Eye (tissue), 1 donor: ENCODE measurements at regions not wholly inside any gene's neighbourhood (a gene's known extent, or its start where the extent isn't known, plus 50 kb on each side); places are given as distances from the start of the nearest gene placed in this dataset.
"Not testable (repeated sequence)": the region's sequence is repeated elsewhere in the genome, so short reads cannot be mapped to it uniquely, and the experiment has no call there.

Experiments used
- DNase-seq: peaks from one replicate; pipeline ENCODE4 v3.0.0-alpha.2; 2015

DNA sequence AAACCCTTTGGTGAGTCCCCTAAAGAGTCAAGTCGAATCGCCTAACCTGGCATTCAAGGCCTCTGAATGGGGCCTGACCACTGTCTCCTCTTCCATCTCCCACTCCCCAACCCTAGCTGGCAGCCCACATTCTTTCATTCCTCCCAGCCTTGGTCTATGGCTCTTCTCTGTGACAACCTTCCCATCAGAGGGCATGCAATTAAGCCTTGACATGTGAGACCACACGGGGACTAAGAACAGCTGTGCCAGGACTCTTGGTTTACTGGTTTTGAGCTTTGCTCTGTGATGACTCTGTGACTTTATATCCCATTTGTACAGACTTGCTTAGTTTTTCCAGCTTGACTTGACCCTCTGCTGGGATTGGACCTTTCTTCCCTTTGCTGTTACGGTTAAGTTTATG, 116.6 kb downstream of the BUB3 start:
- DNase-seq: no peak

DNA sequence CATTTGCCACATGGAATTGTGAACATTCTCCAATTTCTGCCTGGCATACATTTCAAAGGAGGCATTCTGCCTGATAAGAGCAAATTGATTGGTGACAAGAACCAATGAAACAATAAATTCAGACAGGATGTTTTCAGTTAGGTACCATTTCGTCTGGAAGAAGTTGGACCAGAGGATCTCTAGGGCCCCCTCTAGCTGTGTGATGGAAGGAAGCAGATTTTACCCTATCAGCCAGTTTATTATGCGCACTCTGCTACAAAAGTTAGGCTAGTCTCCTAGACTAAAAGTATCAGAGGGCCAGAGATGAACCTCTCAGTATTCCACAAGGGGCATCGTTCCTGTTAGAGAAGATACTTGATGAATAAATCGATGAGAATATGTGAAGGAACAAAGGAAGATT, 118.0 kb downstream of the BUB3 start:
- no peak for DNase-seq

DNA sequence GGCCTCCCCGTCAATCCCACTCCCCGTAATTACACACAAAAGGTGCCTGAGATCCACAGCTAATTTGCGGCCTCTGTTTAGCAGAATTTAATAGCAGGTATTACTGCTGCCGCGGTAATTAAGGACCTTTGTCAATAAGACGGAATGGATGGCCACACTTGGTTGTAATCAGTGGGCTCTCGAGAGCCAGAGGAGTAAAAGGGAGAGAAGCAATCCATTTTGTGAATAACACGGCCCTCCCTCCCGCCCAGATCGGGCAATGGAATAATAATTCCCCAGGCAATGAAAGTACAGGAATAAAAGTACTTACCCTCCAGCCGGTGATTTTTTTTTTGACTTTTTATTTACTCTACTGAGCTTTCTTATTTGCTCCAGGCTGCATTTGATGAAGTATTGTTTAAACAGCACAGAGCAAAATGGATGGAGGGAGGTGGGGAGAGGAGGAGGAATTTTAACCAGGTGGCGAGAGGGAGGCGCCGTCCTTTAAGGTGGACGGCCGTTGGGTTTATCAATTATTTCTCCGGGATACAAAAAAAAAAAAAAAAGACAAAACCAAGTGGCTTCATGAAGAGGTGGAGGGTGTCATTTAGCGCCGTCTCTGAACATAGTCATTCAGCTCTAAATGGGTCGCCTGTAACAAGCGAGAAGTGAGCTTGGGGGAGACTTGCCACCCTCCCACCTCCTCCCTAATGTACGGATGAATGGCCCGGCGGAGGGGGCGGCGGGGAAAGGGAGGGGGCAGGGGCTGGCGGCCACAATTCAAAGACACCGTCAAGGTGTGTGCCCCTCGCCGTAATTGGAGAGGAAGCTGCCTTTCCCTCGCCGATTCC, 120.3 kb downstream of the BUB3 start:
- DNase-seq: peak; percentile 23

DNA sequence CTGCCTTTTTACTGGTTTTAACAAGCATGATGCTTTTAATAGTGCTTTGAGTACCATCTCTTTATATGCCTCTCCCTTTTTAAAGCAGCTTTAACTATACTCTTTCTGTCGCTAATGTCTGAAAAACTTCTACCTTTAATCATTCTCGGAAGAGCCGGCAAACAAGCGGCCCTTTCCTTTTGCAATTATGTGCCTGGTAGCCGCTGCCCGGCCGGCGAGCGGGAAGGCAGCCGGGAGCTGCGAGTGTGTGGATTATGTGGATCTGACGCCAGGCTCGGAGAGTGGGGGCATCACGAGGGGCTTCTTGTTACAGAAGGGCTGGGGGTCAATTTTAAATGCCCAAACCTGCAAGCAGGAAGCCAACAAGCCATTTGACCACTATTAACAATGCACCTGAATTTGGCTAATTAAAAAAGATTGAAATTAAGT, 120.9 kb downstream of the BUB3 start:
- peak; percentile 53 for DNase-seq

DNA sequence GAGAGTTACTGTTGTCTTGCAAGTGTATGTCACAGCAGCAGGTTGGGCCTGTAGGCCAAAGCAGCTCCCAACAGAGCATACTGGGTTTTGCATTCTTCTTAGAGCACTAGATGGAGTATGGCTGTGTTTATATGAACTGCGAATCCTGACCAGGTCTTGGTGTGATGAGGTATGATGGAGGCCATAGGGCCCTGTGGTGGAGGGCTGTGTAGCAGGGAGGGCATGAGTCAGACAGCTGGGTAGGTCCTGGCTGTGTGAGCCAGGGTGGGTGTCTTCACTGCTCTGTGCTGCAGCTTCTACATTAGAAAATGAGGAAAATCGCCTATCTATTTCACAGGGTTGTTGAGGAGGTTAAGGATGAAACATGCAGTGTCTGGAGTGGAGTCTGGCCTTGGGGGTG, 124.2 kb downstream of the BUB3 start:
- no peak for DNase-seq

DNA sequence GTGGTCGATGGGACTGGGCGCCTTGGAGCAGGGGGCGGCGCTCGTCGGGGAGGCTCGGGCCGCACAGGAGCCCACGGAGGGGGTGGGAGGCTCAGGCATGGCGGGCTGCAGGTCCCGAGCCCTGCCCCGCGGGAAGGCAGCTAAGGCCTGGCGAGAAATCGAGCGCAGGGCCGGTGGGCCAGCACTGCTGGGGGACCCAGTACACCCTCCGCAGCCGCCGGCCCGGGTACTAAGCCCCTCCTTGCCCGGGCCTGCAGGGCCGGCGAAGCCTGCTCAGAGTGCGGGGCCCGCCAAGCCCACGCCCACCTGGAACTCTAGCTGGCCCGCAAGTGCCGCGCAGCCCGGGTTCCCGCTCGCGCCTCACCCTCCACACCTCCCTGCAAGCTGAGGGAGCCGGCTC, 129.2 kb downstream of the BUB3 start:
- not testable (repeated sequence) for DNase-seq

DNA sequence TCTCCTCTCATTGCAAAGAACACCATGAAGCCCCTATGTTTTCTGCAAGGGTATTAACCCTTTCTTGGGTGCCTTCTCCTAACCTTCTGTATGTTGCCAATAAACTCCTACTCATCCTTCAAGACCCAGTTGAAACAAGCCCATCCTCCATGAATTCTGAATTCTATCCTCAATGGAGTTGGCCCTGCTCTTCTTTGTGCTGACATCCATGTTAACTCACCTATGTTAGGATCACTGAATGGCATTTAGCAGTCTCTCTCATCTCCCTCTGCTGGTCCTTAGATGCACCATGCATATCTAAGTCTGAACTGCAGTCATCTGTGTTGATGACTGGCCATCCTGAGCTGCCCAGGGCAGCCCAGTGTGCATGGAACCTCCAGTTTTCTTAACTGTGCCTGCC, 129.8 kb downstream of the BUB3 start:
- no peak for DNase-seq

DNA sequence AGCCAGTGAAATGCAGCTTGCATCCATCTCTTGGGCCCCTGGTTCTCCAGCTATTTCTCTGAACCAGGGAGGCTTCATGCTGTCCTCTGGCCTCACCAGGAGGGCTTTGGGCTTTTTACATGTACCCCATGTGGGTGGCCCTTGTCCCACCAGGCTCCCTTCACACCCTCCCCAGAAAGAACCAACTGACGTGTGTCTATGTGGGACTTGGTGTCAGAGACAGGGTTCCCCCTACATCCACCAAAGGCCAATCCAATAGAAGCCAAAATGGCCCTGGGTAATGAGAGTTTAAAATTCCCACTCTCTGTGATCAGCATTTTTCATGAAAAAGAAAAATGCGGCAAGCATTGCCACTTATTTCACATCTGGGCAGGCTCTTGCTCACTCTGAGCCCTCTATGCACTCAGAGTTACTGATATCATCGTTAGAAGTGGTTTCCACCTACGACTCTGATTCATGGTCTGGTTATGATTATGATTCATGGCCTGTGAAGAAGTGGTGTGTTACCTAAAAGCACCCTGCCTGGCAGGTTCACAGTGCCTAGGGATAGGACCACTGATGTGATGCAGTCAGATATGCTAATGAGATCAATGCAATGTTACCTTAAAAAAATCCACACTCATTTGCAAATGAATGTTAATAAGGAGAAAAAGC, 133.5 kb downstream of the BUB3 start:
- no peak for DNase-seq

DNA sequence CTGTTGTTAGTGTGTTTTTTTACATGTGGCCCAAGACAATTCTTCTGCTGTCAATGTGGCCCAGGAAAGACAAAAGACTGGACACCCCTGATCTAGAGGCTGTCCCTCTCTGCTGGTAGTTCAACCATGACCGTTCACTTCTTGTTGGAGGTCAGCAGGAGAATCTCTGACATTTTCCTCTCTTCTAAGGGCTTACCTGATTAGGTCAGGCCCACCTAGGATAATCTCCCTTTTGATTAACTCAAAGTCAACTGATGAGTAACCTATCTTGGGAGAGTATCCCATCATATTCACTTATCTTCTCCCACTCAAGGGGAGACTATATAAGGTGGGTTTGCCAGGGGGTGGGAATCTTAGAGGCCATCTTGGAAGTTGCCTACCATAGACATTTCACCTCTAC, 135.2 kb downstream of the BUB3 start:
- no peak for DNase-seq

DNA sequence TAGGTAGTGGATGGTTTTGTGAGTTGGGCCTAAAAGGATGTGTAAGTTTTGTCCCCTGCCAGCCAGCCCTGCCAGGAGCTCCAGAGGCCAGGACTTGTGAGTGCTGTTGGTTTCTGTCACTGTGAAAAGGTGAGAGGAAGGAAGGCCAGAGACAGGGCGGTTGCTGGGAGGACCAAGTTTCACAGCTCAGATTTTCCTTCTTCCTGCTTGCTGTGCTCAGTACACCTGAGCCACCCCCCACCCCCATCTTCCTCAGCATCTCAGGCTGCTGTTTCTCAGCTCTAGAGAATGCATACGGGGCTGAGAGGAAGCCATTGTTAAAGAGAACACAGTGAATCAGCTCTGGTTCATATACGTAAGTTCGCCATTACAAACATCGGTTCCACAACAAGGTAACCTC, 139.9 kb downstream of the BUB3 start:
- DNase-seq: no peak

DNA sequence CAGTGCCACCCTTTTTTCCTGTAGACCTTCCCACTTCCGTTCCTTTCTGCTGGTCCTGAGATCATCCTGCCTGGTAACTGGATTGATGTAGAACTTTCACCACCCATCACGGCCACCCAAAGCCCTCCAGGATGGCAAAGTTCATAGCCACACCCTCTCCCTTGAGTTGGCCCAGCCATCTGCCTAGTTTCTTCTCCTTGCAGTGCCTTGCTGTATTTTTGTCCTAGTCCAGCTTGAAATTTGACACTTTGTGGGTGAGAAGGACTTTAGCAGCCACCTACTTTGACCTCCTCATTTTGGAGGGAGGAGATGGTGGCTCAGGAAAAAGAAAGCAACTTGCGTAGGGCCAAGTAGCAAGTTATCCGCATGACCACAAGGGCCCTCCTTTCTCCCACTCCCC, 140.7 kb downstream of the BUB3 start:
- no peak for DNase-seq

DNA sequence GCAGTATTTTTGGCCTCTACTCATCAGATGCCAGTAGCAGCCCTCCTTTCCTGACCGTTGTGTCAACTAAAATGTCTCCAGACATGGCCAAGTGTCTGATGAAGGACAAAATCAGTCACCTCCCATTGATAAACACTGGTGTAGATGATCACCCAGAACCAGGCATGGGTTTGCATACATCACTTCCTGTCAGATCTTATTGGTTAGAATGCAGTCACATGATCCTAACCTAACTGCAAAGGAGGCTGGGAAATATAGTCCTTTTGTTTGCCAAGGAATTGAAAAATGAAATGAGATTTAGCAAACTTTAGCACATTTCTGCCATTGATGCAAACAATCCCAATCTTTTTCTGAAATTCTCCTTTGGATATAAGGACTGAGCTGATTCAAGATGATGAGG, 141.4 kb downstream of the BUB3 start:
- no peak for DNase-seq

DNA sequence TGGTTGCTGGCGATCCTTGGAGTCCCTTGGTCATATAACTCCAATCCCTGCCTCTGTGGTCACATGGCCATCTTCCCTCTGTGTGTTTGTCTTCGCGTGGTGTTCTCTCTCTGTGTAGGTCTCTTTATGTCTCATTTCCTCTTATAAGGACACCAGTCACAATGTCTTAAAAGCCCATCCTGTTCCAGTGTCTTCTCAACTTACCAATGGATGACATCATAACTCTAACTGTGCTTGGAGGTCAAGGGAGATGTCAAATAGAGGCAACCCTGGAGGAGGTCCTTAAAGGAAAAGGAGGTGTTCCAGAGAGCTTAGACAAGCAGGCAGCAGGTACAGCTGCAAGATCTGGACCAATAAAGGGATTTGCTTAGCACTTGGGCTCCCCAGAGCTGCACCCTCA, 143.0 kb downstream of the BUB3 start:
- DNase-seq: no peak

DNA sequence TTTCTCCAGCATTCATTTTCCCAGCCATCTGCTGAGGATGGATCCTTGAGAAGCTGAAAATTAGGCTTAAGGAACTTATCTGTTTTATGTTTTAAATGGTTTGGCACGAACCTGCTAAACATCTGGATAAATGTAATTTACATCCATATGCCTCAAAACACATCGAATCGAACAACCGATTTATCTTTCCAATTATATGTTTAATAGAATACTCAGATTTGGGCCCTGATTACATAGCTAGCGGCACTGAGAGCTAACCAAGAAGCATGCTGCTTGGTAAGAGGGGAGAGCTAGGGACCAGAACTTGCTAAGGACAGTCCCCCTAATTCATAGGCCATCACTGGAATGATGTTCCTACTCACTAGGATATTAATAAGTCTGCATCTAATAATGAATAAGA, 144.4 kb downstream of the BUB3 start:
- no peak for DNase-seq

DNA sequence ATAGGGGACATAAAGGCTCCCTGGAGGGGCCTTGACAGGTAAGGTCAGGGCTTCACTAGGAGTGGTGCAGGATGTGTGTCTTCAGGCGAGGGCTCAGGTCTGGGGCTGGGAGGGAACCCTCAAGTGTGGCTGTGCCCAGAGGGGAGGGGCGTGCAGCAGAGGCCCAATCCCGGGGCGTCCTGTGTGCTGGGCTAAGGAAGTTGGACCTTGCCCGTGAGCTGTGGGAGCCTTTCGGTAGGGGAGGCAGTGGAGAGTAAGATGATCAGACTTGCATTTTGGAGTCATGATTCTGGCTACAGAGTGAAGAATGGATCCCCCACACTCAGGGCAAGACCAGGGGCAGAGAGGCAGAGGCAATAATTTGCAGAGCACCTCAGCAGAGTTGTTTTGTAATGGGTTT, 145.4 kb downstream of the BUB3 start:
- no peak for DNase-seq

DNA sequence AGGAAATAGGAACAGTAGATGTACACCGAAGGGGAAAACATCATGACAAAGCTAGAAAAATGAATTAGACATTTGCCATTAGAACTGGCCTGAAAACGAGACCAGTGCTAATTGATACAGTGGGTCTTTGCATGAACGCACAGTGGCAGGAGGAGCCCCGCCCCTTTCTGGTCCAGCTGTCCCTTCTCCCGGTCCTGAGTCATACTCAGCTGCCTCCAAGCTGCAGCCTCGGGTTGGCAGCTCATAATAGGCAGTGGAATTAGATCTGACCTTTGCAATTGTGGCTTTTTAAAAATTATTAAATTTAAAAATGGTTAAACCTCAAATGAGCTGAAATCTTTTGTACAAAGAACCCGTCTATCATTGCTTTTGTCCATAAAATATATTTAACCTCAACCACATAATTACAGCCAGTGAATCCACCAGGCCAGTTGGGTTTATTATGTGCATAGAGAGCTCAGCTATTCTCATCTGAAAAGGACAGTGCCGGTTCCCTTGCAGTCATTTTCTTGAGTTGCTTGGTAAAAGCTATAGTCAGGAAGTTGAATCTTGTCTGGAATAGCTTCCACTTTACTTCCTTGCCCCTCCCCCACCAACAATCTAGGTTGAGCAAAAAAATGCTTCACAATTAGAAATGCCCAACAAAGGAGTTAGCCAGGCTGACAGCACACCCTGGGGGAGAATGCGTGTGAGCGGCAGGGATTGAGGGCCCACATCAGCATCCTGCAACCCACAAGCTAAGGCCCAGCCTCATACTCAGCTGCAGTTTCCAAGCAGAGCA, 147.1 kb downstream of the BUB3 start:
- DNase-seq: peak; percentile 85

DNA sequence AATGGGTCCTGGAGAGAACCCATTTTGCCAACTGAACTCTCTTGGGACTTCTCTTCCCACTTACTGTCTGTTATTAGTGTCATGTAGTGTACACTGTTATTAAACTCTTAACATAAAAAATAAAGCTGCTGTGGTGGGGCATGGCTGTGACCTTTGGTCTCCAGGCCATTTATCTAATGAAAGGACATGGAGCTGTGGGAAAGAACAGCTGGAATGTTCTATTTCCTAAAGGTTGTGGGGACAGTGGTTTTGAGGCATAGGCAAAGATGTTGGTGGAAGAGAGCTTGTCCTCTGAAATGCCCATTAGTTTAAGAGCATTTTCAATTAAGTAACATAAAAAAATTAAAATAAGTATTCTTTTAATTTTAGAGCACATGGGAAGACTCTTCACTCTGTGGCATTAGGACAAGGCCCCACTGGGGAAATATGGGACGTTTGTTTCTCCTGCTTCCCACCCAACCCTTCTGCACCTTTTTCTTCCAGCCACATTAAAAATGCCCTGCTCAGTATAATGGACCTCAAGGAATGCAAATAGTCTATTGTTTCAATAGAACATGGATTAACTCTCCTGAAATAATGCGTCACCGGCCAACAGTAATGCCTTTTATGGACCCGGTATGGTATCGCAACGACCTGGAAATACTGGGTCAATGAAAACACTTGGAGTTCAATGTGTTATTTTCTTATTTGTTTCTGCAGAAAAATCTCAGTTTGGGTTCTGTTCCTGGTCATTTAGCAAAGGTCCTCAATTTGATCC, 149.6 kb downstream of the BUB3 start:
- DNase-seq: no peak

DNA sequence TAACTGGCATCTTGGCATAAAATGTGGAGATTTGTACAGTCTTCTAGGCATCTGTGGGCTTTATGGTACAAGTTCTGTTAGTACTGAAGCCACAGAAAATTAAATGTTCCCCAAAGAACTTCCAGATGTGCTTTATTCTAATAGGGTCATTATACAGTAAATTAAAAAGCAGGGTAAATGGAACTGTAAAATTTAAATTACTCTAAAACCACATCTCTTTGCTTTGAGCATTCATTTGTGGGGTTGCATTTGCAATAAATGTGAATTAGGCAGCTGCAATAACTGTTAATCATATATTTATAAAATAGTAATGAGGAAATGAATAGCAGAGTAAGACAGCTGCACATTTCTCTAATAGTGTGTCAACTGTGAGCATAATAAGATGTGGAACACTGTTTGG, 151.5 kb downstream of the BUB3 start:
- no peak for DNase-seq

DNA sequence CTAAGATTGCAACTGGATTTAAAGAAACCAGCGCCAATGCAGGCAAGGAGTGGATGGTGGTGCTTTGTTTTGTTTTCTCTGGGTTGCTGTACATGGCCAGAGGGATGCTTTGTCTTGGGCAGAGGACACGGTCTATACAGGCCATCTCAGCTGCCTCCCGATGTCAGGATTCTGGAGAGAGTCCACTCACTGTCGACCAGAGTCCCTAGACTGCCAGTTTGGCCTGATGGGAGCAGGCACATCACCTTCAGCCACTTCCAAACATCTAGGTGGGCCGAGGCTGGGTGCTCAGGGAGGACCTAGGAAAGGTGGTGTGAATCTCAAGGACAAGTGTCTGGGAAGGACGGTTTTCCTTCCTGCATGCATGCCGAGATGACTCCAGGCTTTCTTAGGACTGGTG, 152.1 kb downstream of the BUB3 start:
- no peak for DNase-seq

DNA sequence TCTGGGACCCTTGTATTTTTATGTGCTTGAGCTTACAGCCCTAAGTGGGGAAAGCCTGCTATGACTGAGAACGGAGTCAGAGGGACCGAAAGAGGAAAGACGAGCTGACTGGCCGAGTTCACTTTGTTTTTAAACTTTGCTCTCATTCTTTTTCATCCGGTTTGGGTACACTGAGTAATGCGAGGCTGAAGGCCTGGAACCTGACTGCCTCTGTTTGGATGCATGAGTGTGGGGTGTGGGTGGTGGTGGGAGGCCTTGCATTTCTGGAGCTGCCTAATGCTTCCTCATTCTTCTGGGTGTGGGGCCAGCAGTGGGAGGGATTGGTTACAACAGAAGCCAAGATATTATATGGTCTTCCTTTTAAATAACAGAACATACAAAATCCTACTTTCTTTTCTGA, 155.5 kb downstream of the BUB3 start:
- DNase-seq: no peak

DNA sequence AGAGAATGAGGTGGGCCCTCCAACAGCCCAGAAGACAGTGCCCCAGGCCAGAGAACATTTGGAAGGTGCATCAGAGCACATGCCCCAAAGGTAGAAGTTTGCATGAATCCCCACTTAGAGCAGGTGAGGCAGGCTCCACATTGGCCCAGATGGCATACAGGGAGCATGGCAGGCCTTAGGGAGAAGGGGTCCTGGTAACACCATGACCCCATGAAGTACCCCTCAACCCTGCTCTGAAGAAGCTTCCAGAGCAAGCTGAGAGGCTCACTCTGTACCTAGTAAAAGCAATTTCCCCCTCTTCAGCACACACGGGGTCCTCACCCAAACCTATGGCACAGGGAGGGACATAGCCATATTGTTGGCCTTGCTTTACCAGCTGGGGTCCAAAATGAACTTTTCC, 162.6 kb downstream of the BUB3 start:
- DNase-seq: no peak

DNA sequence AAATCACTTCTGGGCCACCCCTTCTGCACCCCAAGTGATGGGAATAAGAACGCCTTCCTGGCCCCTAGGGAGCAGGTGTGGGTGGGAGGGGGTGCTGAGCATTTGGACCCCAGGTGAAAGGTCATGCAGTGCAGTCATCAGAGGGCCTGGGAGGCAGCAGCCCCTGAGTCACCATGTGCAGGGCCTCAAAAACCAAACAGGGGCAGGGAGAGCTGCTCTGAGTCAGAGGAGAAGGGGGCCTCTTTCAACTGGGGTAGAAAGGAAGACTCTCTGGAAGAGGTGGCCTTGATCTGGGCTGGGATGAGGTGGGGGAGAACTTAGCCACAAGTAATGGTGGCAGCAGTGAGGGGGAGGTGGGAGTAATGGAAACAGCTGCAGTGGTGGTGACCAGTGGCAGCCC, 164.3 kb downstream of the BUB3 start:
- DNase-seq: no peak

DNA sequence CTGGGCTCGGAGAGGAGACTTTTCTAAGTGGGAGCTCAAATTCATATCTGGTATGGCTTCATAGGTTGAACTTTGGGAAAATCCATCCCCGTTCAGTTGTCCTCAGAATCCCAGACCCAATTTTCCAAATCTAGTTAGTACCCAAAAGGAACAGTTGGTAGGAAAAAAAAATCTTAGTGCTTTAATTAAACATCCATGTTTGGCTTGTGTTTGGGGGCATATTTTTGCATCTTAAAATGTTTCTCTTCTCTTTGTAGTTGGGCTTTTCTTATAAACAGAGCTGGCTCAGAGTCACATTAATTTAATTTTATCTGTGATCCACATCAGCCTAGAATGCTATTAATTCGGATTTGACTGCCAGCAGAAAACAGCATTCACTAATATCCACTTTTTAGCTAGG, 165.9 kb downstream of the BUB3 start:
- no peak for DNase-seq
